HEK293 (cell line): ENCODE measurements at regions not wholly inside any gene's neighbourhood (a gene's known extent, or its start where the extent isn't known, plus 50 kb on each side); places are given as distances from the start of the nearest gene placed in this dataset.

Experiments
- CTCF ChIA-PET: fragments of 350-600 bp; formaldehyde crosslinking; extraction: SDS; loops from one replicate; lab custom pipeline; 2021; ENCODE audit warnings: antibody characterized with exemption; lab: Yijun Ruan, JAX
- POLR2A ChIA-PET: fragments of 300-600 bp; formaldehyde crosslinking; extraction: SDS; loops from one replicate; lab custom pipeline; 2020; ENCODE audit warnings: antibody characterized with exemption, inconsistent platforms; lab: Yijun Ruan, JAX
- H3K27ac ChIP-seq: fragments of 200-500 bp; sonication (Bioruptor generic); 2 replicates; pipeline ENCODE4 v1.5.1; 2014; ENCODE audit warnings: low read depth, low read length, control low read depth, inconsistent platforms; ENCODE audit errors: extremely low read depth
- H3K36me3 ChIP-seq, 2 experiments: fragments of 200-500 bp in 1 of 2; sonication (Bioruptor generic) in 1 of 2; 1 replicate in 1 of 2; 2 replicates in 1 of 2; pipeline ENCODE4 v1.5.1; 2014 to 2017; ENCODE audit warnings: inconsistent platforms in 2 of 2, low read length in 2 of 2; ENCODE audit not compliant: control insufficient read depth in 2 of 2, insufficient read depth in 1 of 2
- H3K4me1 ChIP-seq: fragments of 200-500 bp; sonication (Bioruptor generic); 2 replicates; pipeline ENCODE4 v1.5.1; 2014; ENCODE audit warnings: mild to moderate bottlenecking, low read length, inconsistent platforms; ENCODE audit not compliant: control insufficient read depth, insufficient read depth
- H3K4me3 ChIP-seq: 2 replicates; pipeline ENCODE4 v1.5.1; 2011; ENCODE audit warnings: low read depth, mild to moderate bottlenecking, control low read depth, low read length, moderate library complexity
- H3K9me3 ChIP-seq: fragments of 200-500 bp; sonication (Bioruptor generic); 2 replicates; pipeline ENCODE4 v1.5.1; 2014; ENCODE audit warnings: low read depth, low read length, inconsistent platforms; ENCODE audit not compliant: control insufficient read depth, insufficient read depth
- BCL6B ChIP-seq: fragments of 450-650 bp; formaldehyde crosslinking; IDR thresholded peaks from 2 replicates; pipeline ENCODE4 v1.5.1; 2017; ENCODE audit warnings: missing biosample characterization, missing genetic modification characterization
- GFI1B ChIP-seq: fragments of 450-650 bp; formaldehyde crosslinking; IDR thresholded peaks from 2 replicates; pipeline ENCODE4 v1.5.1; 2016; ENCODE audit warnings: missing biosample characterization, missing genetic modification characterization
- GLI4 ChIP-seq: fragments of 450-650 bp; formaldehyde crosslinking; IDR thresholded peaks from 2 replicates; pipeline ENCODE4 v1.5.1; 2016; ENCODE audit warnings: missing biosample characterization, missing genetic modification characterization
- GLIS2 ChIP-seq: fragments of 450-650 bp; formaldehyde crosslinking; IDR thresholded peaks from 2 replicates; pipeline ENCODE4 v1.5.1; 2016; ENCODE audit warnings: missing biosample characterization, missing genetic modification characterization
- HIC1 ChIP-seq: fragments of 450-650 bp; formaldehyde crosslinking; IDR thresholded peaks from 2 replicates; pipeline ENCODE4 v1.5.1; 2016; ENCODE audit warnings: missing biosample characterization, missing genetic modification characterization
- PRDM10 ChIP-seq: fragments of 450-650 bp; formaldehyde crosslinking; IDR thresholded peaks from 2 replicates; pipeline ENCODE4 v1.5.1; 2016; ENCODE audit warnings: missing biosample characterization, missing genetic modification characterization
- PRDM4 ChIP-seq: fragments of 450-650 bp; formaldehyde crosslinking; IDR thresholded peaks from 2 replicates; pipeline ENCODE4 v1.5.1; 2017; ENCODE audit warnings: missing biosample characterization, missing genetic modification characterization
- WT1 ChIP-seq: fragments of 450-650 bp; formaldehyde crosslinking; IDR thresholded peaks from 2 replicates; pipeline ENCODE4 v1.5.1; 2016; ENCODE audit warnings: missing biosample characterization, missing genetic modification characterization
- ZNF416 ChIP-seq: fragments of 450-650 bp; formaldehyde crosslinking; IDR thresholded peaks from 2 replicates; pipeline ENCODE4 v1.5.1; 2016; ENCODE audit warnings: missing biosample characterization, missing genetic modification characterization
- ZNF423 ChIP-seq: fragments of 450-650 bp; formaldehyde crosslinking; IDR thresholded peaks from 2 replicates; pipeline ENCODE4 v1.5.1; 2016; ENCODE audit warnings: missing biosample characterization, missing genetic modification characterization
- ZNF488 ChIP-seq: fragments of 450-650 bp; formaldehyde crosslinking; IDR thresholded peaks from 2 replicates; pipeline ENCODE4 v1.5.1; 2016; ENCODE audit warnings: missing biosample characterization, missing genetic modification characterization
- ZNF514 ChIP-seq: fragments of 450-650 bp; formaldehyde crosslinking; IDR thresholded peaks from 2 replicates; pipeline ENCODE4 v1.5.1; 2016; ENCODE audit warnings: missing biosample characterization, missing genetic modification characterization
- ZNF560 ChIP-seq: fragments of 450-650 bp; formaldehyde crosslinking; IDR thresholded peaks from 2 replicates; pipeline ENCODE4 v1.5.1; 2017; ENCODE audit warnings: missing biosample characterization, missing genetic modification characterization, borderline replicate concordance
- ZNF692 ChIP-seq: fragments of 450-650 bp; formaldehyde crosslinking; IDR thresholded peaks from 2 replicates; pipeline ENCODE4 v1.5.1; 2016; ENCODE audit warnings: missing biosample characterization, missing genetic modification characterization
- TF ChIP-seq, protein P1 (sequence below): fragments of 450-650 bp; formaldehyde crosslinking; conservative IDR thresholded peaks from 2 replicates; pipeline ENCODE4 v1.5.1; 2016; ENCODE audit warnings: low read depth, missing biosample characterization, missing genetic modification characterization
- TF ChIP-seq, protein P2 (sequence below): fragments of 450-650 bp; formaldehyde crosslinking; IDR thresholded peaks from 2 replicates; pipeline ENCODE4 v1.5.1; 2016; ENCODE audit warnings: missing biosample characterization, missing genetic modification characterization

DNA sequence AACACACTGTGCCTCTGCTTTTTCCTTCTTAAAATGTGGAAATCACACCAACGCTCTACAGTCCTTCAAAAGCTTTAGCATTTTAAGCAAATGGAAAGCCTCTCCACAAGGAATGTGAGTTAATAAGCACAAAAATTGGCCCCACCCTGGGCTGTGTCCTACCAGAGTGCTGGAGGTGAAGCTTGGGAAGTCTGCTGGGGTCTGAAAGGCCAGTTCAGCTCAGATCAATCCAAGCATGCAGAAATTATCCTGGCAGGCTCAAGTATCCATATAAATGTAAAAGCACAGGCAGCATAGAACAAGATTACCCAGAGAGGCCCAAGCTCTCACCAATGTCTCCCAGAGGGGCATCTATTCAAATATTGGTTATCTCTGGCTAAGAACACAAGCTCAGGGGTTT lies 98.5 kb downstream of the ESM1 start:
- Histone ChIP-seq H3K36me3 (no peaks in the 10 kb centered on the region), H3K9me3 (no peaks in the 10 kb centered on the region), H3K4me1 (no peaks in the 10 kb centered on the region), H3K4me3 (no peak overlapping the region), H3K27ac (no peak overlapping the region)
- CTCF ChIA-PET: interaction anchor here (0.7 to 3.1 kb wide), 5 partner anchors 8 to 42 kb away, joined by 3 to 13 read pairs (median 5); no protein-coding TSS in a partner anchor
- POLR2A ChIA-PET: no interaction called here
- TF ChIP-seq ZNF560 (tag by site-specific recombination): no peak
- TF ChIP-seq, protein P1, sequence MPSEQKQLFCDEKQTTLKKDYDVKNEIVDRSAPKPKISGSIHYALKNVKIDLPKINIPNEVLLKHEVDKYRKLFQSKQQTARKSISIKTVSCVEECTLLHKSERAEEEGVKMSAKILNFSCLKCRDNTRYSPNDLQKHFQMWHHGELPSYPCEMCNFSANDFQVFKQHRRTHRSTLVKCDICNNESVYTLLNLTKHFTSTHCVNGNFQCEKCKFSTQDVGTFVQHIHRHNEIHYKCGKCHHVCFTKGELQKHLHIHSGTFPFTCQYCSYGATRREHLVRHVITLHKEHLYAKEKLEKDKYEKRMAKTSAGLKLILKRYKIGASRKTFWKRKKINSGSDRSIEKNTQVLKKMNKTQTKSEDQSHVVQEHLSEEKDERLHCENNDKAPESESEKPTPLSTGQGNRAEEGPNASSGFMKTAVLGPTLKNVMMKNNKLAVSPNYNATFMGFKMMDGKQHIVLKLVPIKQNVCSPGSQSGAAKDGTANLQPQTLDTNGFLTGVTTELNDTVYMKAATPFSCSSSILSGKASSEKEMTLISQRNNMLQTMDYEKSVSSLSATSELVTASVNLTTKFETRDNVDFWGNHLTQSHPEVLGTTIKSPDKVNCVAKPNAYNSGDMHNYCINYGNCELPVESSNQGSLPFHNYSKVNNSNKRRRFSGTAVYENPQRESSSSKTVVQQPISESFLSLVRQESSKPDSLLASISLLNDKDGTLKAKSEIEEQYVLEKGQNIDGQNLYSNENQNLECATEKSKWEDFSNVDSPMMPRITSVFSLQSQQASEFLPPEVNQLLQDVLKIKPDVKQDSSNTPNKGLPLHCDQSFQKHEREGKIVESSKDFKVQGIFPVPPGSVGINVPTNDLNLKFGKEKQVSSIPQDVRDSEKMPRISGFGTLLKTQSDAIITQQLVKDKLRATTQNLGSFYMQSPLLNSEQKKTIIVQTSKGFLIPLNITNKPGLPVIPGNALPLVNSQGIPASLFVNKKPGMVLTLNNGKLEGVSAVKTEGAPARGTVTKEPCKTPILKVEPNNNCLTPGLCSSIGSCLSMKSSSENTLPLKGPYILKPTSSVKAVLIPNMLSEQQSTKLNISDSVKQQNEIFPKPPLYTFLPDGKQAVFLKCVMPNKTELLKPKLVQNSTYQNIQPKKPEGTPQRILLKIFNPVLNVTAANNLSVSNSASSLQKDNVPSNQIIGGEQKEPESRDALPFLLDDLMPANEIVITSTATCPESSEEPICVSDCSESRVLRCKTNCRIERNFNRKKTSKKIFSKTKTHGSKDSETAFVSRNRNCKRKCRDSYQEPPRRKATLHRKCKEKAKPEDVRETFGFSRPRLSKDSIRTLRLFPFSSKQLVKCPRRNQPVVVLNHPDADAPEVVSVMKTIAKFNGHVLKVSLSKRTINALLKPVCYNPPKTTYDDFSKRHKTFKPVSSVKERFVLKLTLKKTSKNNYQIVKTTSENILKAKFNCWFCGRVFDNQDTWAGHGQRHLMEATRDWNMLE: no peak
- TF ChIP-seq ZNF423 (tag by site-specific recombination): no peak
- TF ChIP-seq ZNF692 (tag by site-specific recombination): no peak
- TF ChIP-seq ZNF488: no peak
- TF ChIP-seq ZNF514 (tag by site-specific recombination): no peak
- TF ChIP-seq GFI1B (tag by site-specific recombination): no peak
- TF ChIP-seq WT1 (tag by site-specific recombination): no peak
- TF ChIP-seq PRDM4: no peak
- TF ChIP-seq GLI4 (tag by site-specific recombination): no peak
- TF ChIP-seq BCL6B (tag by site-specific recombination): no peak
- TF ChIP-seq, protein P2, sequence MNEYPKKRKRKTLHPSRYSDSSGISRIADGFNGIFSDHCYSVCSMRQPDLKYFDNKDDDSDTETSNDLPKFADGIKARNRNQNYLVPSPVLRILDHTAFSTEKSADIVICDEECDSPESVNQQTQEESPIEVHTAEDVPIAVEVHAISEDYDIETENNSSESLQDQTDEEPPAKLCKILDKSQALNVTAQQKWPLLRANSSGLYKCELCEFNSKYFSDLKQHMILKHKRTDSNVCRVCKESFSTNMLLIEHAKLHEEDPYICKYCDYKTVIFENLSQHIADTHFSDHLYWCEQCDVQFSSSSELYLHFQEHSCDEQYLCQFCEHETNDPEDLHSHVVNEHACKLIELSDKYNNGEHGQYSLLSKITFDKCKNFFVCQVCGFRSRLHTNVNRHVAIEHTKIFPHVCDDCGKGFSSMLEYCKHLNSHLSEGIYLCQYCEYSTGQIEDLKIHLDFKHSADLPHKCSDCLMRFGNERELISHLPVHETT (tag by site-specific recombination): no peak
- TF ChIP-seq ZNF416 (tag by site-specific recombination): no peak
- TF ChIP-seq GLIS2: no peak
- no peak for TF ChIP-seq PRDM10 (tag by site-specific recombination)
- no peak for TF ChIP-seq HIC1
